ENCODE measurements at regions not wholly inside any gene's neighbourhood (a gene's known extent, or its start where the extent isn't known, plus 50 kb on each side); places are given as distances from the start of the nearest gene placed in this dataset.
"Not testable (repeated sequence)": the region's sequence is repeated elsewhere in the genome, so short reads cannot be mapped to it uniquely, and the experiment has no call there.

DNA sequence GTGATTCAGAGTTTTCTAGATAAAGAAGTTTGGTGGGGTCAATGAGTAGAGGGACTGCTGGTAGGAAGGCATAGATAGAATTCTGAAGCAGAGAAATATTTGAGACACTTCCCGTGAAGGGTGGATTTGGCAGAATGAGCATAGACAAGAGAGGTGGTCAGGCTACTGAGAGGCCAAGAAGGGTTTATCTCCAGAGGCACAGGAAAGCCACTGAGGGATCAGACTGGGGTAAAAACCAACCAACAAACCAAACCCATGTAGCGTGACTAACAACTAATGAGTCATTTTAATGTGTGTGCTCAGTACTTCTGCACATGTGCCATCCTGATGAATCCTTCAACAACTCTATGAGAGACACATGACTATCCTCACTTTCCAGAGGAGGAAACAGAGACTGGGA is 60.0 kb upstream of the SERP2 start:
- no peak overlapping the region for H3K9ac ChIP-seq (ENCODE audit: insufficient read depth, low read length)
- no peaks in the 10 kb centered on the region for H3K79me2 ChIP-seq (ENCODE audit: control insufficient read depth, insufficient read depth, low read length)
- TF ChIP-seq EZH2 (IDR thresholded peaks at IDR 0.05; ENCODE audit: low read length, missing control alignments) = no peak
- TF ChIP-seq CTCF (conservative IDR thresholded peaks at IDR 0.05 in 1 of 2, IDR thresholded peaks at IDR 0.05 in 1 of 2; ENCODE audit: low read depth in 1 of 2, low read length in 2 of 2) = no peak
- no peaks in the 10 kb centered on the region for H3K36me3 ChIP-seq (ENCODE audit: control insufficient read depth, insufficient read depth, low read length)
- H2AFZ ChIP-seq (ENCODE audit: low read length) = no peak overlapping the region
- H4K20me1 ChIP-seq (ENCODE audit: control insufficient read depth, extremely low read depth, insufficient read depth, low read length) = no peaks in the 10 kb centered on the region
- no peak overlapping the region for H3K4me3 ChIP-seq (replicated peaks in 1 of 4; ENCODE audit: control extremely low read depth in 1 of 4, insufficient read depth in 1 of 4, low read depth in 3 of 4, low read length in 4 of 4)
- no peaks in the 10 kb centered on the region for H3K9me3 ChIP-seq (ENCODE audit: control insufficient read depth, insufficient read depth, low read depth, low read length)
- peak; percentile 75 to 92 for DNase-seq (ENCODE audit: low read depth in 2 of 2)
- peak overlapping the region; percentile 17 for H3K4me2 ChIP-seq (ENCODE audit: extremely low read depth, insufficient read depth, low read length)
- H3K27ac ChIP-seq (ENCODE audit: insufficient read depth, low read length) = peak overlapping the region; percentile 92
- peaks cover 24% of the 10 kb centered on the region for H3K4me1 ChIP-seq (ENCODE audit: control insufficient read depth, extremely low read depth, insufficient read depth, low read length)
- H3K27me3 ChIP-seq (ENCODE audit: control insufficient read depth, insufficient read depth, low read length) = no peaks in the 10 kb centered on the region

DNA sequence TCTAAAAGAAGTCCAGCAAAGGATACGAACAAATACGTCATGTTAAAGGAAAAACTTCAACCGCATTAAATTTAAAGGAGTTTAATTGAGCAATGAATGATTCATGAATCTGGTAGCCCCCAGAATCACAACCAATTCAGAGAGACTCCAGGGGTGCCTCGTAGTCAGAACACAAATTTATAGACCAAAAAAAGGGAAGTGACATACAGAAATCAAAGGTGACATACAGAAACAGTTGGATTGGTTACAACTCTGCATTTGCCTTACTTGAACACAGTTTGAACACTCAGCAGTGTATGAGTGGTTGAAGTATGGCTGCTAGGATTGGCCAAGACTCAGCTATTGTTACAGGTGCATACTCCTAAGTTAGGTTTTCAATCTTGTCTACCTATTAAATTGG is 59.5 kb upstream of the SERP2 start:
- H3K4me3 ChIP-seq (replicated peaks in 1 of 4; ENCODE audit: control extremely low read depth in 1 of 4, insufficient read depth in 1 of 4, low read depth in 3 of 4, low read length in 4 of 4); H4K20me1 ChIP-seq (ENCODE audit: control insufficient read depth, extremely low read depth, insufficient read depth, low read length); H3K9me3 ChIP-seq (ENCODE audit: control insufficient read depth, insufficient read depth, low read depth, low read length); H3K36me3 ChIP-seq (ENCODE audit: control insufficient read depth, insufficient read depth, low read length); H3K27me3 ChIP-seq (ENCODE audit: control insufficient read depth, insufficient read depth, low read length); H3K9ac ChIP-seq (ENCODE audit: insufficient read depth, low read length); DNase-seq (ENCODE audit: low read depth in 2 of 2); H3K79me2 ChIP-seq (ENCODE audit: control insufficient read depth, insufficient read depth, low read length); H2AFZ ChIP-seq (ENCODE audit: low read length): not testable (repeated sequence)
- Histone ChIP-seq H3K4me2 (ENCODE audit: extremely low read depth, insufficient read depth, low read length) (peak overlapping the region; percentile 17), H3K27ac (ENCODE audit: insufficient read depth, low read length) (peak overlapping the region; percentile 92), H3K4me1 (ENCODE audit: control insufficient read depth, extremely low read depth, insufficient read depth, low read length) (peaks cover 24% of the 10 kb centered on the region)

DNA sequence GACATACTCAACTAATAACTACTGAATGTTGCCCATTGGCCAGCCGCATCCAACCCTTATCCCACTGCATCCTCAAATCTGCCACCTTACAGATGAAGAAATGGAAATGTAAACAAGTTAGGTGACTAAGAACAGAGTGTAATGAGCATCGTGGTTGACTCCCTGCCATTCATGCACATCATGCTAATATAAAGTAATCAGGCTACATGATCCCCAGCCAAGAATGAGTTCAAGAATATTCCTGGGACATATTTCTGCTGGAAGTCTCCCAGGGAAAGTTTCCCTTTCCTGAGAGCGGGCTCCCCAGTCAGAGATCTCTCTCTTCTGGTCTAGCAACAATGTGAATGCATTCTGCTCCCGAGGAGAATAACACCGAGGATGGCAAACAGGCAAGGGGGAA is 55.9 kb upstream of the SERP2 start:
- Histone ChIP-seq H3K27ac (ENCODE audit: insufficient read depth, low read length) (peak overlapping the region; percentile 71), H3K9me3 (ENCODE audit: control insufficient read depth, insufficient read depth, low read depth, low read length) (no peaks in the 10 kb centered on the region), H4K20me1 (ENCODE audit: control insufficient read depth, extremely low read depth, insufficient read depth, low read length) (no peaks in the 10 kb centered on the region), H3K27me3 (ENCODE audit: control insufficient read depth, insufficient read depth, low read length) (no peaks in the 10 kb centered on the region), H3K4me1 (ENCODE audit: control insufficient read depth, extremely low read depth, insufficient read depth, low read length) (peaks cover 18% of the 10 kb centered on the region), H3K4me2 (ENCODE audit: extremely low read depth, insufficient read depth, low read length) (peak overlapping the region; percentile 70), H2AFZ (ENCODE audit: low read length) (no peak overlapping the region), H3K4me3 (replicated peaks in 1 of 4; ENCODE audit: control extremely low read depth in 1 of 4, insufficient read depth in 1 of 4, low read depth in 3 of 4, low read length in 4 of 4) (peak overlapping the region in 3 of 4 experiments; percentile 19 to 31 (median 23)), H3K79me2 (ENCODE audit: control insufficient read depth, insufficient read depth, low read length) (no peaks in the 10 kb centered on the region), H3K36me3 (ENCODE audit: control insufficient read depth, insufficient read depth, low read length) (no peaks in the 10 kb centered on the region), H3K9ac (ENCODE audit: insufficient read depth, low read length) (no peak overlapping the region)
- no peak for TF ChIP-seq CTCF (conservative IDR thresholded peaks at IDR 0.05 in 1 of 2, IDR thresholded peaks at IDR 0.05 in 1 of 2; ENCODE audit: low read depth in 1 of 2, low read length in 2 of 2)
- no peak for TF ChIP-seq EZH2 (IDR thresholded peaks at IDR 0.05; ENCODE audit: low read length, missing control alignments)
- DNase-seq (ENCODE audit: low read depth in 2 of 2) = peak; percentile 67 to 78

Measured in fibroblast of lung (primary cell).